ENCODE measurements at regions not wholly inside any gene's neighbourhood (a gene's known extent, or its start where the extent isn't known, plus 50 kb on each side); places are given as distances from the start of the nearest gene placed in this dataset.

DNA sequence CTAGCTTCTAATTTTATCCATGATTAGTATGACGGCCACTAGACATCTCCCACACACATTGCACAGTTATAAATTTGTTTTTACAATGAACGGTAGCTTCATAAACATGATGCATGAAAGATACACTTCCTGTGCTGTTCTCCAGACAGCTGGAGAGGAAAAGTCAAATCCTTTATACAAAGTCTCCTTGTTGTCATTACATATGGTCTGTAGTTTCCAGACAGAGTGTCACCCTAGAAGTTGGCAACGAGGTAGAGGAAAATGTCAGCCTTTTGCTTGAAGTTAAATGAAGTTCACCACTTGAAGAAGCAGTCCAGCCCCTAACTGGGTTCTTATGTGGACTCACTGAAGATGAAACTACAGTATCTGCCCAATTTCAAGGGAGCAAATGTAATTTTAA is 253.0 kb upstream of the P2RY1 start:
- TF ChIP-seq, protein P1, sequence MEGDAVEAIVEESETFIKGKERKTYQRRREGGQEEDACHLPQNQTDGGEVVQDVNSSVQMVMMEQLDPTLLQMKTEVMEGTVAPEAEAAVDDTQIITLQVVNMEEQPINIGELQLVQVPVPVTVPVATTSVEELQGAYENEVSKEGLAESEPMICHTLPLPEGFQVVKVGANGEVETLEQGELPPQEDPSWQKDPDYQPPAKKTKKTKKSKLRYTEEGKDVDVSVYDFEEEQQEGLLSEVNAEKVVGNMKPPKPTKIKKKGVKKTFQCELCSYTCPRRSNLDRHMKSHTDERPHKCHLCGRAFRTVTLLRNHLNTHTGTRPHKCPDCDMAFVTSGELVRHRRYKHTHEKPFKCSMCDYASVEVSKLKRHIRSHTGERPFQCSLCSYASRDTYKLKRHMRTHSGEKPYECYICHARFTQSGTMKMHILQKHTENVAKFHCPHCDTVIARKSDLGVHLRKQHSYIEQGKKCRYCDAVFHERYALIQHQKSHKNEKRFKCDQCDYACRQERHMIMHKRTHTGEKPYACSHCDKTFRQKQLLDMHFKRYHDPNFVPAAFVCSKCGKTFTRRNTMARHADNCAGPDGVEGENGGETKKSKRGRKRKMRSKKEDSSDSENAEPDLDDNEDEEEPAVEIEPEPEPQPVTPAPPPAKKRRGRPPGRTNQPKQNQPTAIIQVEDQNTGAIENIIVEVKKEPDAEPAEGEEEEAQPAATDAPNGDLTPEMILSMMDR (IDR thresholded peaks at IDR 0.05 in 2 of 3, conservative IDR thresholded peaks at IDR 0.05 in 1 of 3; ENCODE audit: borderline replicate concordance in 1 of 3, insufficient read depth in 1 of 3, low read depth in 2 of 3, low read length in 2 of 3), result no peak
- TF ChIP-seq, protein P2, sequence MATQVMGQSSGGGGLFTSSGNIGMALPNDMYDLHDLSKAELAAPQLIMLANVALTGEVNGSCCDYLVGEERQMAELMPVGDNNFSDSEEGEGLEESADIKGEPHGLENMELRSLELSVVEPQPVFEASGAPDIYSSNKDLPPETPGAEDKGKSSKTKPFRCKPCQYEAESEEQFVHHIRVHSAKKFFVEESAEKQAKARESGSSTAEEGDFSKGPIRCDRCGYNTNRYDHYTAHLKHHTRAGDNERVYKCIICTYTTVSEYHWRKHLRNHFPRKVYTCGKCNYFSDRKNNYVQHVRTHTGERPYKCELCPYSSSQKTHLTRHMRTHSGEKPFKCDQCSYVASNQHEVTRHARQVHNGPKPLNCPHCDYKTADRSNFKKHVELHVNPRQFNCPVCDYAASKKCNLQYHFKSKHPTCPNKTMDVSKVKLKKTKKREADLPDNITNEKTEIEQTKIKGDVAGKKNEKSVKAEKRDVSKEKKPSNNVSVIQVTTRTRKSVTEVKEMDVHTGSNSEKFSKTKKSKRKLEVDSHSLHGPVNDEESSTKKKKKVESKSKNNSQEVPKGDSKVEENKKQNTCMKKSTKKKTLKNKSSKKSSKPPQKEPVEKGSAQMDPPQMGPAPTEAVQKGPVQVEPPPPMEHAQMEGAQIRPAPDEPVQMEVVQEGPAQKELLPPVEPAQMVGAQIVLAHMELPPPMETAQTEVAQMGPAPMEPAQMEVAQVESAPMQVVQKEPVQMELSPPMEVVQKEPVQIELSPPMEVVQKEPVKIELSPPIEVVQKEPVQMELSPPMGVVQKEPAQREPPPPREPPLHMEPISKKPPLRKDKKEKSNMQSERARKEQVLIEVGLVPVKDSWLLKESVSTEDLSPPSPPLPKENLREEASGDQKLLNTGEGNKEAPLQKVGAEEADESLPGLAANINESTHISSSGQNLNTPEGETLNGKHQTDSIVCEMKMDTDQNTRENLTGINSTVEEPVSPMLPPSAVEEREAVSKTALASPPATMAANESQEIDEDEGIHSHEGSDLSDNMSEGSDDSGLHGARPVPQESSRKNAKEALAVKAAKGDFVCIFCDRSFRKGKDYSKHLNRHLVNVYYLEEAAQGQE (IDR thresholded peaks at IDR 0.05; ENCODE audit: low read depth), result no peak
- no peak for TF ChIP-seq POLR2A (IDR thresholded peaks at IDR 0.05; ENCODE audit: borderline replicate concordance, extremely low read depth, insufficient read depth, insufficient read length)
- TF ChIP-seq ZNF274 (IDR thresholded peaks at IDR 0.05; ENCODE audit: low read depth, low read length), result no peak
- TF ChIP-seq ZFX (IDR thresholded peaks at IDR 0.05), result no peak
- TF ChIP-seq POLR2AphosphoS5 (IDR thresholded peaks at IDR 0.05; ENCODE audit: low read depth, low read length), result no peak
- TF ChIP-seq YY1 (IDR thresholded peaks at IDR 0.05; ENCODE audit: extremely low read depth, insufficient replicate concordance, low read depth, low read length), result no peak
- no peak for TF ChIP-seq CEBPB (IDR thresholded peaks at IDR 0.05; ENCODE audit: low read depth)
- TF ChIP-seq EZH2 (IDR thresholded peaks at IDR 0.05), result no peak
- no peak for TF ChIP-seq EZH2phosphoT487 (IDR thresholded peaks at IDR 0.05; ENCODE audit: borderline replicate concordance)
- no peak for TF ChIP-seq RAD21 (IDR thresholded peaks at IDR 0.05; ENCODE audit: low read depth)
- TF ChIP-seq FOSL1 (IDR thresholded peaks at IDR 0.05; ENCODE audit: low read depth), result no peak
